ENCODE measurements at regions not wholly inside any gene's neighbourhood (a gene's known extent, or its start where the extent isn't known, plus 50 kb on each side); places are given as distances from the start of the nearest gene placed in this dataset.
"Not testable (repeated sequence)": the region's sequence is repeated elsewhere in the genome, so short reads cannot be mapped to it uniquely, and the experiment has no call there.

DNA sequence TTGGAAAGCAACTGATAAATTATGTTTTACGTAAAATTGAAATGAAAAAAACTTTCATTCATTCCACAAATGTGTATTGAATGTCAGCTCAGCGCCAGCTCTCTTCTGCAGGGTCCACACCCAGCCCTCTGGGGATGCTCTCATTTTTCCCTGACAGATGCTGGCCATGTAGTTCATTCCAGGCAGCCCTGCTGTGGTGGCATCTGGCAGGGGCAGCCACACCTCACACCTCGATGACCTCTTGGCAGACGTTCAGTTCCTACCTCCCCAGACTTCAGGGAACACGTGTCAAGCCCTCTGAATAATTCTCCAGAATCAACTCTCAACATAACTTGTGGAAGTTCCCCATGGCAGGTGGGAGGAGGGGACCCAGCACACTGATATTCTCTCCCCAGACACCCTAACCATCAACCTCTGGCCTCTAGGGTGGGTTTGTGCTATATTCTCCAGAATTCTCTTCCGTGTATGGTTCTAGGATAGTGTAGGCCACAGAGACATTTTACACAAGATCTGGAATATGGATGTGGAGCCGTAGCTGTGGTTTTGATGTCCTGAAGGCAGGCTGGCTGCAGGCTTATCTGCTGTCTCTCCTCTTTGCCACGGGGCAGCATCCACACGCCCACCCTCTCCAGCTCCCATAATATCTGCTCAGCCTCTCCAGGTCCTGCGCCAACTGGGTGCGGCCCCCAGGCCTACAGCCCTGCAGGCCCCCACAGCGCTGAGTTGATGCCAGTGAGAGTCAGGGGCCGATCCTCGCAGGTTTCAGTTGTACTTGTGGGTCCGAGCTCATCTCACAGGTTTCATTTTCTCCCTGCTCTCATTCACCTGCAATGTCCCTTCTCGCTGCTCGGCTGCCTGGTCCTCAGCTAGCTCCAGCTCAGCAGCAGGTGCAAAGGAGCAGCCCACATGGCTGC is 175.8 kb upstream of the ARID1B start:
- no peak for DNase-seq (ENCODE audit: low read depth in 2 of 2)

DNA sequence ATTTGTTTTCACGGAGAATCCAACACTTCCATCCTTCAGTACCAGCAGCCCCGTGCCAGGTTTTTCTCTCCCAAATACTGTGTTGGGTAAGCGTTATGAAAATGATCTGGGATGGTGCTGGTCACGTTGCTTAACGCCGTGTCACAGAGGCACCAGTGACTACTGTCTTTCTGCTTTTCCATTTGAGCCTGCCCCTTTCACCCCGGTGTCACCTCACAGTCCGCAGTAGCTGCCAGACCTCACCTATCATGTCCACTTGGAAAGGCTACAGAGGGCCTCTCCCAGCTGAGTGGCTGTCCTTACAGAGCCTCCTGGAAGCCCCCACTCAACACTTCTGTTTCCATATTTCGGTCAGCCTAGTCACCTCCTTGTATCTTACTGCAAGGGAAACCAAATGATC is 176.5 kb upstream of the ARID1B start:
- DNase-seq (ENCODE audit: low read depth in 2 of 2) = no peak

DNA sequence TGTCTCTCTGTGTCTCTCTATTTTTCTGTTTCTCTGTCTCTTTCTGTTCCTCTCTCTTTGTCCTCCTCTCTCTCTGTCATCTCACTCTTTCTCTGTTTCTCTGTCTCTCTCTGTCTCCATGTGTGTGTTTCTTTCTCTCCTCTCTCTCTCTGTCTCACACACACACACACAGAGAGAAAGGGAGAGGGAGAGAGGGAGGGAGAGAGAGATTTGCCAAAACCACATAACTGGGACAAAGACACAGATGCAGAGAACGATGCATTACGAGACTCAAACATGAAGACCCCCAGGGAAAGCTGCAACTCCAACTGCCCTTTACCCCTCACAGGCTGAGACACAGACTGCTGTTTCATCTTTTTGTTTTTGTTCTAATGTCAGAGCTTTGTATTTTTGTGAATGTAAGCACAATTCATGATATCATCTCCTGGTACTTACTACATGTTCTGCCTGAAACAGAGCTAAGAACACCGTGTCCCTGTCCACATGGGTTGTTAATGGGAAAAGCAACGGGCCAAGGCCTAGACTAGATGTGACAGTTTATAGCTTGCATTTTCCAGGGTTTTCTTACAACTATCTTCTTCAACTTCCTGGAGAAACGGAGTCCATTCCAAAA is 177.1 kb upstream of the ARID1B start:
- no peak for DNase-seq (ENCODE audit: low read depth in 2 of 2)

DNA sequence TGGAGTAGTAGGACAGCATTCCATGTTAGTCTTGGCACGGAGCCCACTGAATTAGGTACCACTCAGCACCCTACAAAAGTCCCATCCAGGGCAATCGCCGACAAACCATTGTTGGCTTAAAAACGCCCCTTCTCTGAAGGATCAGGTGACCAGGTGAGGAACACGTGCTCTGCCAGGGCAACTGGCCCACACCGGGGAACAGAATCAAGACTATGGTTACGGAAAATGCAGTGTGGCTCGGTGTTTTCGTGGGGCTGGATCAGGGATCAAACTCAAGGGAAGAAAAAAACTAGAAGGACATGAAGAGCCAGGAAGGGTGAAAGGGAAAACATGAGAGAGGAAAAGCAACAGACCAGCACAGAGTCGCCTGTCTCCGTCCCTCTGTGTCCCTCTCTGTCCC is 177.8 kb upstream of the ARID1B start:
- no peak for DNase-seq (ENCODE audit: low read depth in 2 of 2)

DNA sequence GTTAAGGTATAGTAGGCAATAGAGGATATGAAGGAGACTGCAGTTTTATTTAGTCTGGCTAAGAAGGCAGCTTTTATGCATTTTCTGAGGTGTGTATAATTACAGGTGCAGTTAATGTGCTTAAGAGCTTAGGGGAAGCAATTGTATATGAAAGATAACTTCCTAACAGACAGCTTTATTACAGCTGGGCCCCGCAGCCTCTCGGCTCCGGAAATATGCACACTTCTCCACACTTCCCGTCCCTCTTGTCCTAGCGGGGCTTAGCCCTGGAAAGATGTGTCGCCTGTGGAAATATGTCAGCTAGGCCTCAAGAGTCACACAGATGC is 178.4 kb upstream of the ARID1B start:
- no peak for DNase-seq (ENCODE audit: low read depth in 2 of 2)

DNA sequence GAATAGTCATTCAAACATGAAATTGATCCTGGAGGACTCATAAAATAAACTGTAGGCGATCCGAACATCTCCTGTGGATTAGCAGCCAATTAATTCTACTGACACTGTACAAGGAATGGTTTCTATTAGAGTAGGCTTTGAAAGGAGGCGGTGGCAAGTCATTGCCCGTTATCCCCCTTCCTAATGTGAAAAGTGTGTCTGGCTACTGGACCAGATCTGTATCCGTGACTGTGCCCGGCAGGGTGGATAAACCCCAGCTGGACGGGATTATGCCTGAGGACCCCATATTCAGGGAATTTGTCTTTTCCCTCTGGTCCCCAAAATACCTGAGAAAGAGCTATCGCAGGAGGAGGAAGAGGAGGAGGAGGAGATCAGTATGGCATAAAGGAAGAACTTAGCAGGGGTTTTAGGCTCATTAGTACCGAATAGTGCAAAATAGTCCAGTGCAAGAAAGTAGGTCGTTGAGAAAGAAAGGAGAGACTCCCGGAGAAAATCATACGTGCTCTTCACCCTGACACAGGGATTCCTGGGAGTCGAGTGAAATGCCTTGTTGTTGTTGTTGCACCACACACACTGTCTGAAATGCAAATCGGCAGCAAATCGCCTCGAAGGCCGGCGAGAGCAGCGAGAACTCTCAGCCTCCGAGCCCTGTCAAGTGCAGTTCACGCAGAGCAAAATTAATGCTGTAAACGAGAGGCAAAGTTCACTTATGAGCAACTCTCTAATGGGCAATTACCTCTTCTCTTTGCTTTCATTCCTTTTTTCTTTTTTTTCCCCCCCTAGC is 178.9 kb upstream of the ARID1B start:
- no peak for DNase-seq (ENCODE audit: low read depth in 2 of 2)

DNA sequence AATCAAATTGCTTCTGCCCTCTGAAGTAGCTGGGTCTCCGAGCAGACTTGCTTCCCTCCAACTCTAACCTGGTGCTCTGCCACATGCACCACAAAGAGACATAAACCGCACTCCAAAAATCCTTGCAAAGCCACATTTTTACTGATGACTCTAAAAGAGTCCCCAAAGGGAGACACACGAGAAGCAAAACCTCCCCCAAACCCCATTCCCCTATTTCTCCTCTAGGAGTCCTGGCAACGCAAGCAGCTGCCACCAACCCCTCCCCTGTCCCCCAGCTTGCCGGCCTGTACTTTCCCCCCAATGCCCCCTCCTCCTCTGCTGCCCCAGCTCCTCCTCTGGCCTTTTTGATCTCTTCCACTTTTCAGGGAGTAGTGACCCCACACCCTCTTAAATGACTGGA is 180.1 kb upstream of the ARID1B start:
- no peak for DNase-seq (ENCODE audit: low read depth in 2 of 2)

DNA sequence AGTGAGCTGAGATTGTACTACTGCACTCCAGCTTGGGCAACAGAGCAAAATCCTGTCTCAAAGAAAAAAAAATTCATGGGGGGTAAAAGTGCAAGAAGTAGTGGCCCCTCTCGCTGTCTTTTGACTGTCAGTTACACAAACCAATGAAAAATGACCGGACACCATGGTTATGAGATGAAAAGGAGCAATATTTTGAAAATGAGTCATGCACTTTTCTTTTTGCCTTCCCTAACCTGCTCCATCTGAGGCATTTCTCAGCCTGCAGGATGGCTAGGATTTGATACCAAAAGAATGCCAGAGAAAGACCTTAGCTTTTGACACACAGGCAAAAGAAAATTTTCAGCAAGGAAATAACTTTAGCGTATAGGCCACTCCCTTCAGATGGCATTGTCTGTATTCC is 181.7 kb upstream of the ARID1B start:
- no peak for DNase-seq (ENCODE audit: low read depth in 2 of 2)

DNA sequence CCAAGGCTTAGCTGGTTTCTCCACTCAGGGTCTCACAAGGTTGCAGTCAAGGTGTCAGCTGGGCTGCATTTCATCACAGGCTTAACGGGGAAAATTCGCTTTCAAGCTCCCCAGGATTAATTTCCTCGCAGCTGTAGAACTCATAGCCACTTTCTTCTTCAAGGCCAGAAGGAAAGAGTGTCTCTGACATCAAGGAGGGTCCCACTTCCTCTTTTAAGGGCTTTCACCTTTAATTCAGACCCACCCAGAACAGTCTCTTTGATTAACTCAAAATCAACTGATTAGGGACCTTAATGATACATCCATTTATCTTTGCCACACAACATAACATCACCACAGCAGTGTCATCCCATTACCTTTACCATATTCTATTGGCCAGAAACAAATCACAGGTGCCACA is 183.3 kb upstream of the ARID1B start:
- no peak for DNase-seq (ENCODE audit: low read depth in 2 of 2)

DNA sequence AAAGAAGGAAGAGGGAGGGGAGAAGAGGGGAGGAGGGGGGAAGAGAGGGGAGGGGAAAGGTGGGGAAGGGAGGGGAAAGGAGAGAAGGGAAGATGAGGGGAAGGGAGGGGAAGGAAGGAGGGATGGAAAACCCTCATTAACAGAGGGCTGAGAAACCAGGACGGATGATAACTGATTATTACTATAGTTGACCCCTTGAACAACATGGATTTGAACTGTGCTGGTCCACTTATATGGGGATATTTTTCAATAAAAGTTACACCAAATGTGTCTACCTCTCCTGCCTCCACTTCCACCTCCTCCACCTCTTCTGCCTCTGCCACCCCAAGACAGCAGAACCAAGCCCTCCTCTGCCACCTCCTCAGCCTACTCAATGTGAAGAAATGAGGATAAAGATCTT is 184.1 kb upstream of the ARID1B start:
- DNase-seq (ENCODE audit: low read depth in 2 of 2) = no peak

DNA sequence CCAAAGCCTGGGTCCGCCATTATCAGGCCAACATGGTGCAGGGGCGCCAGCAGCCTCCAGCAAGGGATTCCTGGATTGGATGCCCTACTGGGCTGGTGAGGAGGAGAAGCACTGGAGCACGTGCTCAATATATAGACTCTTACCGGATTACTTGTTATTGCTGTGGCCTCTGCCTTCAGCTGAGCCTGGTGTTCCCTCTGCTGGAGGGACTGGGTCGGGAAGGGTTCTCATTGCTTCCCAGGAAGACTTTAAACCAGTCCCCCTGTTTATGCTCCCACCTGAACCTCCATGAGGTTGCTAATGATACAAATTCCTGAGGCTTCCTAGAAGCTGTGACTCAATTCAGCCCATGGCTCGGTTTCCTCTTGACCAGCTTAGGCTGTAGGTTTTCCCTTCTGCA is 186.7 kb upstream of the ARID1B start:
- no peak for DNase-seq (ENCODE audit: low read depth in 2 of 2)

DNA sequence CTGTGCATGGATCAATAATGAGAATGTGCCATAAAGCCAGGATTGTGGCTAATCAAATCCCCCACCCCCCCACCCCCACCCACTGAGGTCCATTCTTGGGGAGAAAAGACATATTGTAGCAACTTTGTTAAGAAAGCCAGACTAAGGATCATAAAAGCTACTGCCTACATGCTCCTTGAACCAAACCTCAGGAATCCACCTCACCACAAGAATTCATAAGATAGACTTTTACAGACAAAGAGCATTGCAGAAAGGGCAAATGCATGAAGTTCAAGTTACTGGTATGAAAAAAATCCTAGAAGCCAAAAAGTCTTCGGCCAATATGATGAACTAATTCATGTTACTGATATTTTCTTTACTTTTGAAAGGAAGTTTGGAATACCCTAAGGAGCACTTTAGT is 187.9 kb upstream of the ARID1B start:
- DNase-seq (ENCODE audit: low read depth in 2 of 2) = peak; percentile 37 to 49

DNA sequence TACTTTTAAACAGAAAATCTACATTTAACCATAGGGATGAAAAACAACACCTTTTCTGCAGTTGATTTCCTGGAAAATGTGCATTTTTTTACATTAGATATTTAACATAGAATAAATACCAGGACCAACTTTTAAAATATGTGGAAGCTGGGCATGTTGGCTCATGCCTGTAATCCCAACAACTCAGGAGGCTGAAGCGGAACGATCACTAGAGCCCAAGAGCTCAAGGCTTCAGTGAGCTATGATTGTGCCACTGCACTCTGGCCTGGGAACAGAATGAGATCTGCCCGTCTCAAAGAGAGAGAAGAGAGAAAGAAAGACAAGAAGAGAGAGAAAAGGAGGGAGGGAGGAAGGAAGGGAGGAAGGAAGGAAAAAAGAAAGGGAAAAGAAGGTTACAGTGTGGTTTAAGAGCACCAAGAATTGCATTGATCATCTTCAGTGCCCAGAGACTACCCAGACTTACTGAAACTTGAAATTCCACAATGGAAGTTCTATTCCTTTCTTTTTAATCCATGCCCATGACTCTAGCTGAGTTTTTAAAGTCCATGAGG is 189.4 kb upstream of the ARID1B start:
- DNase-seq (ENCODE audit: low read depth in 2 of 2) = no peak

DNA sequence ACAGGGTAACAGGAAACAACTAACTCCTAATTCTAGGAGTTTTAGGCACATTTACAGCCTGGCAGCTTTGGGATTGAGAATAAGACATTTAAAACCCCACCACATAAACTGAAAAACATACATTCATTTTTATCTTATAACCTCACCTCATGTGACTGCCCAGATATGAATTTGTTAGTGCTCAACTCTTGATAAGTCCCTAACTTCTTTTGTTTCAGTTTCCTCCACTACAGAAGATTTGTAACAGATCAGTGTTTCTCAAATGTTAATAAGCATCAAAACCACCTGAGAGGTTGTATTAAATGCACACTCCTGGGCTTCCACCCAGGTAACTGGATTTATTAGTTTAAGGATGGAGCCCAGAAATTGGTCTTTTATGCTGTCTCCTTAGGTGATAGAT is 190.1 kb upstream of the ARID1B start:
- DNase-seq (ENCODE audit: low read depth in 2 of 2) = no peak

DNA sequence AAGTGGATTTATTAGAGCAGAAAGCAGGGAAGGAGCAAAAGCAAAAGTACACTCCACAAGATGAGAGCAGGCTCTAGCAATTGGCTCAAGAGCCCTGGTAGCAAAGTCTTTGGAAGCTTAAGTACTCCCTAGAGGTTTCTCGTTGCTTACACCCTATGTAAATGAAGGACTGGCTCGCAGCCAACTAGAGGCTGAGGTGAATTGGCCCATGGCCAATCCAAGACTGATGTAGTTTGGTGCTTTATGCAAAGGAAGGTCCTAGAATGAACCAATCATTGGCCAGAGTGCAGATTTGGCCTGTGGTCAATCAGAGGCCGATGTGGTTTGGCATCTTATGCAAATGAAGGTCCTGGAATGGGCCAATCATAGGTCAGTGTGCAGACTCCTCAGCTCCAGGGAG is 191.3 kb upstream of the ARID1B start:
- DNase-seq (ENCODE audit: low read depth in 2 of 2) = no peak

DNA sequence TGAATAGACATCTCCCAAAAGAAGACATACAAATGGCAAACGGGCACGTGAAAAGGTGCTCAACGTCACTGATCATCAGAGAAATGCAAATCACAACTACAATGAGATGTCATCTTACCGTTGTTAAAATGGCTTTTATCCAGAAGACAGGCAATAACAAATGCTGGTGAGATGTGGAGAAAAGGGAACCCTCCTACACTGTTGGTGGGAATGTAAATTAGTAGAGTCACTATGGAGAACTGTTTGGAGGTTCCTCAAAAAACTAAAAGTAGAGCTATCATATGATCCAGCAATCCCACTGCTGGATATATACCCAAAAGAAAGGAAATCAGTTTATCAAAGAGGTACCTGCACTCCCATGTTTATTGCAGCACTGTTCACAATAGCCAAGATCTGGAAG is 193.1 kb upstream of the ARID1B start:
- DNase-seq (ENCODE audit: low read depth in 2 of 2) = not testable (repeated sequence)

DNA sequence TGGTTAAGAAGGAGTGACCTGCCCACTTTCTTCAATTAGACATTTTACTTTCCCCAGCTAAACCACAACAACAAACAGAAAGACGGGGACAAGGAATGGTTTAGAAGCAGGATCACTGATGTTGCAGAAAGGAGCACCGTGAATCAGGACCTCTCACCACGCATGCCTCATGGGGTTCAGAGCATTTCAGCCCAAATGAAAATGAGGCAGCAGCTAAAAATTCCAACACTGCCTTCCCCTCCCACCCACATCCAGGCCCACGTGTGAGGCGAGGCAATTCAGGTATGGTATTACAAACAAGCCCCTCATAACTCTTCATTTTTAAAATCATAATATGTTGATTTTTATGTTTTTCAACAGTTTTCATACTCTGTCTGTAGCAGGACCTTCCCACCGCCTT is 194.1 kb upstream of the ARID1B start:
- no peak for DNase-seq (ENCODE audit: low read depth in 2 of 2)

DNA sequence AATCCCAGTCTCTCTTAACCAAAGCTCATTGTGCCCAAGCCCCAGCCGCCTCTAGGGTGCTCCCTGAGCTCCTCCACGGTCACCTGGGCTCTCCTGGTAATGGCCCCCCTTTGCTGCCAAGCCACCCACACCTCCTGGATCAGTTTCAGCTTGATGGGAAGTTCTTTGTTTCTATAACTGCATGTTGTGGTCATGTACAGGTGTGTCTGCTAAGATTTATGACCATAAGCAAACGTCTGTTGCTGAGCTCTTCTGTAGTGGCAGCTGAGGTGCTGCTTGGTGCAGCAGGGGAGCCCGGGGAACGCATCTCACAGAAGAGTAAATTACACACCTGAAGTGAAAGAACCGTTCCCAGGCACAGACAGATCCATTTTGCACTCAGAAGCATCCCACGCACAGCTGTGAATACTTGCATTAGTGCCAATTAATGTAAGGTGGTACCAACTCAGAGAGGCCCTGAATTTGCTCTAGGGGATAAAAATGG is 194.6 kb upstream of the ARID1B start:
- no peak for DNase-seq (ENCODE audit: low read depth in 2 of 2)

DNA sequence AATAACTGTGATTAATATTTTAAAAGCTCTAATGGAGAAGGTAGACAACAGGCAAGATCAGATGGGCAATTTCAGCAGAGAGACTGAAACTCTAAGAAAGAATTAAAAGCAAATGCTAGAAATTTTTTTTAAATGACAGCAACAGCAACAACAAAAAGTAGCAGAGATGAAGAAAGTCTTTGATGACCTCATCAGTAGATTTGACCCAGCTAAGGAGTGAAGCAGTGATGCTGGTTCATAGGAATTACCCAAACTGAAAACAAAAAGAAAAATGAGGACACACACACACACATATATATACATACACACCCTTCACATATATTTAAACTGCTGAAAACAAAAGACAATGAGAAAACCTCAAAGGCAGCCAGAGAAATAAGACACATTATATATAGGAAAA is 197.6 kb upstream of the ARID1B start:
- no peak for DNase-seq (ENCODE audit: low read depth in 2 of 2)

DNA sequence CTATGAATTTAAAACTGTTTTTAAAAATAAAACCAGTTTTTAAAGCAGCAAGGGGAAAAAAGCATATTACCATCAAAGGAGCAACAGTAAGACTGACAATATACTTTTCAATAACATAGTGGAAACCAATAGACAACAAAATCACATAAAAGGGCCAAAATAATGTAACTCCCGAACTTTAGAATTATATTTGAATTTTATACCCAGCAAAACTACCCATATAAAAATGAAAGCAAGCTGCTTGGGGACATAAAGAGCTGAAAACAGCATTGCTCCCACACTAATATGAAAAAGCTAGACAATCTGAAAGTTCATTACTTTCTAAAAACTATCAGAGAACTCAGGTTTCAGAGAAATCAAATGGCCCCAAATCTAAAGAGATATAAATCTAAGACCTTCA is 199.4 kb upstream of the ARID1B start:
- DNase-seq (ENCODE audit: low read depth in 2 of 2) = no peak

DNA sequence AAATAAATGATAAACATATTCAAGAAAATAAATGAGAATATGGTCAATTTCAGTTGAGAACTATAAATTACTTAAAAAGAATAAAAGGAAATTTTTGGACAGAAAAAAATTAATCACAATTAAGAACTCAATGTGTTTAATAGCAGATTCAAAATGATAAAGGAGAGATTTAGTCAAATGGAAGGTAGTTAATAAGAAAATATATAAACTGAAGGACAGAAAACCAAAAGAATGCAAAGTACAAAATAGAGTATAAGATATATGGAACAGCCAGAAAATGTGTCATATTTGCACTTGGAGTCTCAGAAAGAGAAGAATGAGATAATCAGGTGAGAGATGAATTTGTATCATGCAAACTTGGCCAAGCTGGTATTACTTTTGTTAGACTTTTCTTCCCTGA is 201.8 kb upstream of the ARID1B start:
- DNase-seq (ENCODE audit: low read depth in 2 of 2) = no peak

DNA sequence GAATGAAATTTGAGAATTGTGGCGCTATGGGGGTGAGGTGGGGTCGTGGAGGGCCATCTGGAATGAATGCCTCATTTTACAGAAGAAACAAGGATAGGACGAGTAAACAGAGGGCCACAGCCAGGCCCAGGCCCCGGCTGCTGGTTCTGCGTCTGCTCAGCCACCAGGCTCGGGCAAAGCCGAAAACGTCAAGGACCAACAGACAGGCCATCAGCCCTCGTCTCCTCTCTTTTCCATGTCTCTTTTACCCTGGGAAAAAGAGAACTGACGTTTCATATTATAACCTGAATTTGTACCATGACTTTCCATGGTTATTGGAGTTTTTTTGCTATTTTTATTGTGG is 212.4 kb upstream of the ARID1B start:
- no peak for DNase-seq (ENCODE audit: low read depth in 2 of 2)

Measured in fibroblast of skin of left biceps (primary cell).